ENCODE measurements at regions not wholly inside any gene's neighbourhood (a gene's known extent, or its start where the extent isn't known, plus 50 kb on each side); places are given as distances from the start of the nearest gene placed in this dataset.
A peak's percentile ranks its signal among the peaks of the same experiment; 100 is the strongest.
"Not testable (repeated sequence)": the region's sequence is repeated elsewhere in the genome, so short reads cannot be mapped to it uniquely, and the experiment has no call there.

DNA sequence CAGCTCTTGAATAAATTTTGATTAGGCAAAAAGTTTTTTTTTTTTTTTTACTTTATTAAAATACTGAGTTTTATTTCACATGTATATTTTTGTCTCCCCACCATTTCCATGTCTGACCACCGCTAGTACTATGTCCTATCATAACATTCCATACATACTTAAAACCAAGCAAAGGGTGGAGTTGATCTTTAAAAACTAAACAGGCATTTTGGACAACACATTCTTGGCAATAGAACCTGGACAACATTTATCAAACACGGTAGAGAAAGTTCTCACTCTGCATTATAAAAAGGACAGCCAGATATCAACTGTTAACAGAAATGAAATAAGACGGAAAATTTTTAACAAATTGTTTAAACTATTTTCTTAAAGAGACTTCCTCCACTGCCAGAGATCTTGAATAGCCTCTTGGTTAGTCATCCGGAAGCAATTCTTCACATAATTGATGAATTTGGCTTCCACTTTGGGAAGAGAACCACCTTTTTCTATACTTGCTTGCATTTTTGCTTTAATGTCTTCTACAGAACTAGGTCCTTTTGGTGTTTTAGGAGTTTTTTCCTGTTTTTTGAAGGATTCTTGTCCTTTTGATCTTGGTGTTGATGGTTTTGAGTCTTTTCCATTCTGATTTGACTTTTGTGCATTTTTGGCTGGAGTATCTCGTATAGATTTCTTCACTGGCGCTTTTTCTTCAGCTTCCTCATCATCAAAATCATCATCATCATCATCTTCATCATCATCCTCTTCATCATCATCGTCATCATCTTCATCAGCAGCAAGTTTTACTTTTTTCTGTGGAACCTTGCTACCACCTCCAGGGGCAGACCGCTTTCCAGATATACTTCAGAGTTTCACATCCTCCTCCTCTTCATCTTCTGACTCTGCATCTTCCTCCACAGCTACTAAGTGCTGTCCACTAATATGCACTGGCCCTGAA is 58.7 kb downstream of the POU5F2 start:
- not testable (repeated sequence) for DNase-seq

- no peak for DNase-seq
These were observed 60.0 kb downstream of the POU5F2 start for GRCh38 chr5:93681432-93681831.

- DNase-seq = peak; percentile 83
These were observed 64.0 kb downstream of the POU5F2 start for GRCh38 chr5:93677359-93677891.

- peak; percentile 36 for DNase-seq
These were observed 64.7 kb downstream of the POU5F2 start for GRCh38 chr5:93676704-93677103.

DNA sequence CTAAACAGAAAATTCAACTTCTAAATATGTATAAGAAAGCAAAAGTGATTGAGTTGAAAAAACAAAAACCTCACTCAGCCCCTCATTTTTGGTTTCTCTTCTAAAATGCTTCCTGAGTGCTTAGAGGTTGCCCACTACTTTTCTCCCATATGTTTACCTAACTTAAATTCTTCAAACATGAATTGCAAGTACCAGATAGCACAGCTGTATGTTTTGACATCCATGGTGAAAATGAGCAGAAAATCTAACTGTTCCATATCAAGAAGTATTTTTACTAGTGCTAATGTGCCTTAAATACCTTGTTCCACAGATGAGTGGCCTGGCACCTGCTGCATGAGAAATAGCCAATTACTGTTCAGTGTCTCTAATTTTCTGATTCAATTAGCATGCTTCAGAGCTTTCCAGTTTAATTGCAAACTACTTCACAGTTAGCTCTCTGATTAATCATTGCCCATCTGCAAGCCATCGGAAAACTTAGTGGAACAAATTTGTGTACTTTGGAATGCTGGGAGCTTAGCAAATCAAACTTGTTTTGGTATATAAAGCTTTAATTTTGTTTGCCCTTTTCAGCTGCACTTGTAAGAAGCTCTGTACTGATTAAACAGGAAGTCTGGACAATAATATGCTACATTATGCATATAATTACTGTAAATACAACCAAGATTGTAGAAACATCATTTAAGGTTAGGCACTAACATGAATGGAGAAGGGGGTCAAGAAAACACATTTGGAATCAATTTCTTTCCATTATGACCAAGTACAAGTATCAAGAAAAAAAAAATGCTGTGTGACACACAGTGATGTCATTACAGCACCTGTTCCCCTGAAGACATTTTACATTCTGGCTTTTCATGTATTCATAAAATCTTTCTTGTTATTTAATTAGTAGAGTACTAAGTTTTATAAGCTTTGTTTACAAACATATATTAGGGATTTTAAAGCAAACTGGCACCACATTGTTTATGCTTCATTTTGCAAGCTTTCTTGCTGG is 65.6 kb downstream of the POU5F2 start:
- DNase-seq = peak; percentile 35

GRCh38 chr5:93674866-93675459 is 66.4 kb downstream of the POU5F2 start:
- DNase-seq = no peak

DNA sequence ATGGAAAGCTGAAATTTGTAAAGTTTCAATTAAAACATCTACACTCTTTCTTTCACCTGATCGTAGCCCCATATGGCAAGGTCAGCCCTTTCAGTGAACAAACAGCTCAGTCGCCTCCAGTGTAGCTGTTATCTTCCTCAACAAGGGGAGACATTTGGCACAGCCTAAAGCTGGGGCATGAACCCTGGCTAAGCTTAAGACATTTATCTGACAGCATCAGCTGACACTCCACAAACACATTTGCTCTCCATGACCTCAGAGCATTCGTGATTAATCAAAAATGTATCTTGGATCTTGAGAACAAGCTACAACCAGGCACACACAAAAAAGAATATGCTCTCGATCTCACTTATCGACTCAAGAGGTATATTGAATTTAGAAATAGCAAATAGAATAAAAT is 67.3 kb downstream of the POU5F2 start:
- peak; percentile 49 for DNase-seq

DNA sequence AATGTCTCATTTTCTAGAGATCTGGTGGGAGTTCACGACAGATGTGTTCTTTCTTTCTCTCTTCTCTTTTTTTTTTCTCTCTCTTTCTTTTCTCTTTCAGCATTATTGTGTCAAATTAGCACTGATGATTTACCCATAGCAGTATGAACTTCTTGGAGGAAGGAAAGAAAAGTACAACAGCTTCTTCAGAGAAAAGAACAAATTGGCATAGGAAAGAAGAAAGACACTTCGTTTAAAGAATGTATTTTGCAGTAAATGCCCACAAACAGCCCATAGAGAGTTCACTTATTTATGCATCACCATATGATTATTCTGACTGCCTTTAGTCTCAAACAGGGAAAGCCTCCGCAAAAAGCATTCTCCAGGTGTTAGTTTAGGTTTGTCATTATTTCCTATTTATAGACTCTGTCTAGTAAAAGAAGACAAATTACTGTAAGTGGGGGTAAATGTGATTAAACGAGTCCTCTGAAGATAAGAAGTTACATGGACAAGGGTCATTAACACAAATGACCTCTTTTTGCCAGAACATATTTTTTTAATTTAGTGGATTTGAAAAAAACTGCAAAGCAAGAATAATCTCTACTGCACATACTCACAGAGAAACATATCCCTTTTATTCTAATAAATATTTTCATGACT is 68.0 kb downstream of the POU5F2 start:
- DNase-seq = peak; percentile 11

DNA sequence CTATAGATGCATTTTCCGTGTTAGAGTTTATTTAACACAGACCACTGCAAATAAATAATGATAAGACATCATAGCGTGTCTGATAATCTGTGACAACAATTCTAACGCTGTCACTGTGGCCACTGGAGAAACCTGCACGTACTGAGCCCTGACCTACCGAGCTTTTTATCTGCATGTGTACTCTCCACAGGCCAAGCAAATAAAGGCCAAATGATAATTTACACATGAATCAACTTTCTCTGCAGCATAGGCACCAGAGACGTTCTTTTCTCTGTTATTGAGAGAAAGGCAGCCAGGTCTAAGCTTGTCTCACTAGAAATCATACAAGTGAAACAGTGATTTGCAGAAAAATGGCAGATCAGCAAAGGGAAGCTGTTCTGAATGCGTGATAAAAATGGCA is 75.8 kb downstream of the POU5F2 start:
- DNase-seq = no peak

- no peak for DNase-seq
These were observed 77.7 kb downstream of the NR2F1 start for GRCh38 chr5:93660677-93661076.

DNA sequence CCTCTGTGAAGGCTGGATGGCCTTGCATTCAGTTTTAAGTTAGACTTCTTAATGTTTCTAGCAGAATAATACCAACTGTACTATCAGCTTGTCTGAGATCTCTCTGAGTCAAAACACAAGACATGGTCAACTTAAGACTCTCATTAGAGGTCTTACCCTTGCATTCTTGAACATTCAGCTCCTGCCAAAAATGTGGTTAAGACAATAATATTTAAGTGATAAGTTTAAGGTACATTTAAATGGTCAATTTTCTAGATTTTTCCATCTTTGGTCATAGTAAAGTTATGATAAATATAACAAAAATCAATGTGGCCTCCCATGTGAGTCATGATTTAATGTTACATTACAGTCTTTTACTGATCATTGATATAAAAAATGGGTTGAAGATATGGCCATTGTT is 75.0 kb downstream of the NR2F1 start:
- no peak for DNase-seq

DNA sequence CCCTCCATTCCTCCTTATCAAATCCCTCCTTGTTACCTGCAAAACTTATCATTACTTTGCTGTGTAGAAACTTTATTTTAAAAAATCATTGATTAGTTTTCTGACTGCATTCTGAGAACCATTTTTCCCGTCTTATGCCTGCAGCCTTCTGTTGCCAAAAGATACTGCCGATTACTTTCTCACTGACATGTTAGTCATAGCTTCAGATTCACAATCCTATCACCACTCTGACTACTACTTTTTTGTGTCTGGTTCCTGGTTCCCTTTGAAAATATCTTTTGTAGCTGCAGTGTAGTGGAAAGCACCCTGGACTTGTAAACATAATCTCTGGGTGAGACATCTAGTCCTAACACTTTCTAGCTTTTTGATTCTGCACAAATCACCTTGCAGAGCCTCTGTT is 71.7 kb downstream of the NR2F1 start:
- DNase-seq = no peak

DNA sequence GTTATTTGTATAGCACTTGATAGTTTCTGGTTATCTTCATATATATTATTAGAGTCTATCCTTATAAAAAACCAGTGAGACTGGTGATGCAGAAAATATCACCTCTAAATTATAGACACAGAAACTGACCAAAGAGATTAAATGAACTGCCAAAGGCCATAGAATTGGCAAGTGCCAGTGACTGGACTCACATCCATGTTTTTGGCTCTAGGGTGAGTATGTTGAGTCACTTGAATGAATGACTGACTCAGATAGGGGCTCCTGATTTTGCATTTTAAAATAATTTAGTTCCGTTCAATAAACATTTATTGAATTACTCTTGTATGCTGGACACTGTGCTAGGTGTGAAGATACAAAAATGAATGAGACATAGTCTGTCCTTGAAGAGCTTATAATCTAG is 70.7 kb downstream of the NR2F1 start:
- no peak for DNase-seq

- no peak for DNase-seq
These were observed 66.3 kb downstream of the NR2F1 start for GRCh38 chr5:93649234-93649900.

GRCh38 chr5:93644760-93645159 is 61.7 kb downstream of the NR2F1 start:
- no peak for DNase-seq
